ENCODE measurements at regions not wholly inside any gene's neighbourhood (a gene's known extent, or its start where the extent isn't known, plus 50 kb on each side); places are given as distances from the start of the nearest gene placed in this dataset.

DNA sequence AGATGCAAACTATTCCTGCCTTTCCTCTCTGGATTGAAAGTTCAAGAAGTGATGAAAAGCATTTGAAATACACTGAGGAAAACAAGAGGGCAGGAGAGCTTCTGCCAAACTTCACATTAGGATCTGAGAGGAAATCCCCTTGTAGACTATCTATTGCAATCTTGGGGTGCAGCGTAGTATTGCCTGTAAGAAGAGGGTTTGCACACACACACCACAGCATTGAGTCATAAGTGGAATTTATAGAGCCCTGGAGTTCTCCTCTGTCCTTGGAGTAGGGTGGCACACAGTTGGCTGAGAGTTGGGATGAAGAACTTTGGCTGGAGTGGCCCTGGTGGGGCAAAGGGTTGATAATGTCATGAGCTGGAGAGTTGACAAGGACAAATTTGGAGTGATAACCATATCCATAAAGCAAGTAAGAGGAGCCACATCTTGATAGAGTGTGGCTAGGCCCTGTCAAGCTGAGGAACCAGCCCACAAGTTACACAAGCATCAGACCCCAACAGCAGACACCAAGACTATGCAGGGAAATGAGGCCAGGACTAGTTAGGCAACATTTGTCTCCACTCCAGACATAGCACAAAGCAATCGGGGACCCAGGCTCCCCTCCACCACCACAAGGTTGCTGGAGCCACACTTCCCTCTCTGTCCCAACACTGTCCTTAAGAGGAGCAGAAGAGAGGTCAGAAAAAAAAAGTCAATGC, 520.9 kb downstream of the KLF5 start:
- TF ChIP-seq, protein P1, sequence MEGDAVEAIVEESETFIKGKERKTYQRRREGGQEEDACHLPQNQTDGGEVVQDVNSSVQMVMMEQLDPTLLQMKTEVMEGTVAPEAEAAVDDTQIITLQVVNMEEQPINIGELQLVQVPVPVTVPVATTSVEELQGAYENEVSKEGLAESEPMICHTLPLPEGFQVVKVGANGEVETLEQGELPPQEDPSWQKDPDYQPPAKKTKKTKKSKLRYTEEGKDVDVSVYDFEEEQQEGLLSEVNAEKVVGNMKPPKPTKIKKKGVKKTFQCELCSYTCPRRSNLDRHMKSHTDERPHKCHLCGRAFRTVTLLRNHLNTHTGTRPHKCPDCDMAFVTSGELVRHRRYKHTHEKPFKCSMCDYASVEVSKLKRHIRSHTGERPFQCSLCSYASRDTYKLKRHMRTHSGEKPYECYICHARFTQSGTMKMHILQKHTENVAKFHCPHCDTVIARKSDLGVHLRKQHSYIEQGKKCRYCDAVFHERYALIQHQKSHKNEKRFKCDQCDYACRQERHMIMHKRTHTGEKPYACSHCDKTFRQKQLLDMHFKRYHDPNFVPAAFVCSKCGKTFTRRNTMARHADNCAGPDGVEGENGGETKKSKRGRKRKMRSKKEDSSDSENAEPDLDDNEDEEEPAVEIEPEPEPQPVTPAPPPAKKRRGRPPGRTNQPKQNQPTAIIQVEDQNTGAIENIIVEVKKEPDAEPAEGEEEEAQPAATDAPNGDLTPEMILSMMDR (IDR thresholded peaks at IDR 0.05): no peak
- TF ChIP-seq POLR2A (IDR thresholded peaks at IDR 0.05) (no peak), EP300 (IDR thresholded peaks at IDR 0.05) (no peak)

Measured in ovary (tissue), 3 donors.